DMS114 treated with DMSO at 0.1 percent for 48 hours (cell line): ENCODE measurements at regions not wholly inside any gene's neighbourhood (a gene's known extent, or its start where the extent isn't known, plus 50 kb on each side); places are given as distances from the start of the nearest gene placed in this dataset.
"Not testable (repeated sequence)": the region's sequence is repeated elsewhere in the genome, so short reads cannot be mapped to it uniquely, and the experiment has no call there.

Experiments used
- DNase-seq: peaks from one replicate; lab custom pipeline; 2025; ENCODE audit not compliant: unreplicated experiment; lab: John Stamatoyannopoulos, UW

DNA sequence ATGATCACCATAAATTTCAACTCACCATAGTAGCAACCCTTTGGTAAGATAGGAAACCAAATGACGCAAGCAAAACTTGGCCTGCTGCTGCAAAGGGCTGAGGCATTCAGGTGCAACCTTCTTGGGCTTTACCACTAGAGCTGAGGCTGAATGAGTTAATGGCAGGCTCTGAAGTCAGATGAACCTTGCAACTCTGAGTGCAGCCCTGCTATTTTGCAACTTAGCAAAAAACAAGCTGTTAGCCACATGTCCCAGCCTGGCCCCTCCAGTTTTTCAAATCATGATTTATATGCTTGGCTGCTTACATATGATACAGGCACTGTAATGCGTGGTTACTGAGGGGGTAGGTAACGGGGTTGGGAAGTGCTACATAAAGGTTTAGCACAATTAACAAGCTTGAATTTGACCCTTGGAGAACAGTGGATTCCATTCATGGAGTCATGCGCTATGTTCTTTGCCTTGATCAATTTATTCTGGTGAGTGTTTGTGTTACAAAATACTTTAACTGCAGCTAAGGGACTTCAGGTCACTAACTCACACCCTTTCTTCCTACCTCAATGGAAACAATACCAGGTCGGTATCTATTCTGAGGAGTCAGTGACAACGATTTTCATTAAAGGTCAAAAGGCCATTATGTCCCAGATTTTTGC is 80.5 kb upstream of the PPARGC1A start:
- DNase-seq: no peak

GRCh38 chr4:23969635-23970145 is 79.8 kb upstream of the PPARGC1A start:
- no peak for DNase-seq

GRCh38 chr4:23967281-23967680 is 77.4 kb upstream of the PPARGC1A start:
- no peak for DNase-seq

- no peak for DNase-seq
Measured at GRCh38 chr4:23966725-23967124, 76.9 kb upstream of the PPARGC1A start.

- DNase-seq: no peak
Measured at GRCh38 chr4:23962462-23962861, 72.6 kb upstream of the PPARGC1A start.

DNA sequence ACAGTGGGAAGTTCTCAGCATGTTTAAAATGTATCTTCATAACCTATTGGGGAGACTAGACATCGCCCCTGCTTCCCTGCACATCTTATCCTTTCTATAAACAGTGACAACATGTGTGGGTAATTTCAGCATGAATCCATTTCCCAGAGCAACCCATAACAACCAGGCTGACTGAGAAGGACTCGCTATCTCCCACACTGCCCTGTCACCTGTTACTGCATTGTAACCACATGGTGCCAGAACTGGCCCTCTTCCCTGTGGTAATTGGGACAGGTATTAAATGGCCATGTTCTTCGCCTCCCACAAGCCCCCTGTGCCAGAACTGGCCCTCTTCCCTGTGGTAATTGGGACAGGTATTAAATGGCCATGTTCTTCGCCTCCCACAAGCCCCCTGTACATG is 71.5 kb upstream of the PPARGC1A start:
- not testable (repeated sequence) for DNase-seq

GRCh38 chr4:23959396-23960148 is 69.7 kb upstream of the PPARGC1A start:
- DNase-seq: no peak

DNA sequence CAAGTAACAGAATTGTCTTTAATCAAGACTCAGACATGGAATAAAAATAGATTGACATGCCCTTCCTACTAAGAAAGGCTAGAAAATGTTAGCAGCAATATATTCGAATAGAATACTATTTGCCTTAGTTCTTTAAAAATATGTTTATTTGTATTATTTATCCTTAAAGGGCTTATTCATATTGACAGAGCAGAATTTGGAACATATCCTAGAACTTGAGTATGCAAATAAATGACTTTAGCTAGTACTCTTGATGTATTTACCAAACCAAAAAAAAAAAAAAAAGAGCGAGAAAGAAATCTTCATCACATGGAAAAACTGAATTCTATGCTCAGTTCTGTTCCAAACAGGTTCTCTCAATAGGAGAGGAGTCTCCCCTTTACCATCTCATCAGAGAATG is 68.9 kb upstream of the PPARGC1A start:
- DNase-seq: no peak

GRCh38 chr4:23957465-23957864 is 67.6 kb upstream of the PPARGC1A start:
- no peak for DNase-seq

DNA sequence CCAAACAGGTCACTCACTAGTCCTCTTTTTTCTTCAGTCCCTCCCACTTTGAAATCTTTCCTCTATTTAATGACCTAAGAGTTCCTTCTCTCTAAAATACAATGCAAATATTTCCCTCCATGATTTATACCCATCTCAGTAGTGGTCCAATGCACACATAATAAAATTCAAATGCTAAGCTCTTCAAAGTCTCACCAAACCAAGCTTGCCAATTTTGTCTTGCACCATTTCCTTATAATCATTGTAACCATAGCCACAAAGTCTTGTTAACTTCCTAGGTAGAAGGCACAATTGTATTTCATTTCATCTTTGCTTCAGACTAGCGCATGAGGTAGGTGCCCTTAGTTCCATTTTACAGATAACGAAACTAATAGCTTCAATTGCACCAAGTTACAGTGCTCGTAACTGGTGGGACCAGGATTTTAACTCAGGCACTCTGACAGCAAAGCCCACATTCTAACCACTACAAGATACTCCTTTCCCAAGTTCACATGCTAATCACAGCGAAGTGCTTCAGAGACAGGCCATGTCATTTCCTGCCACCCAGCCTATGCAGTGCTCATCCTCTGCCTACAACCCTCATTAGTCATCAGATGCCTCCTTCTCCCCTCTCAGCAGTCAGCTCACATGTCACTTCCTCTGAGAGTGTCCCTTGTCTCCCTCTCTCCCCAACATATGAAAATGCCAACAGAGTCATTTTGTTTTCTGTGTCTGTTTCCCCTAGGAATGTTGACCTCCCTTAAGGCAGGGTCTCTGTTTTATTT is 66.9 kb upstream of the PPARGC1A start:
- no peak for DNase-seq

GRCh38 chr4:23952258-23952657 is 62.4 kb upstream of the PPARGC1A start:
- no peak for DNase-seq

GRCh38 chr4:23947826-23948225 is 58.0 kb upstream of the PPARGC1A start:
- no peak for DNase-seq

DNA sequence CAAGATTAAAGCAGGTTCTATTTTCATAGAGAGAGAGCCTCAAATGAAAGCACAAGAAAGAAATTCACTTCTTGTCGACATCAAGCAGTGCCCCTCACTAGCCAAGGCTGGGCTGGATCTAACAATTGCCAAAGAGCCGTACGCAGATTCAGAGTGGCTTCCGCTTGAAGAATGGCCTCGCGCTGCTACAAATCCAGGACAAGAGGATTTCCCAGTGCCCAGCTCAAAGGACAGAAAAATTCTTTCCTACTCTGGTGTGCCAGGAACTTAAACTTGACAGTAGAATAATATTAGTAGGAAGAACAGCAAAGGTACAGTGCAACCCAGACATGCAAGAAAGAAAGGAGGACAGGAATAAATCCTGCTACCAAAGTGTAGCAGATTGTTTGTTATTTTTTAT is 56.5 kb upstream of the PPARGC1A start:
- no peak for DNase-seq

GRCh38 chr4:23945451-23946017 is 55.7 kb upstream of the PPARGC1A start:
- no peak for DNase-seq

- DNase-seq: not testable (repeated sequence)
Measured at GRCh38 chr4:23944556-23944955, 54.7 kb upstream of the PPARGC1A start.

- no peak for DNase-seq
Measured at GRCh38 chr4:23943478-23943877, 53.6 kb upstream of the PPARGC1A start.

DNA sequence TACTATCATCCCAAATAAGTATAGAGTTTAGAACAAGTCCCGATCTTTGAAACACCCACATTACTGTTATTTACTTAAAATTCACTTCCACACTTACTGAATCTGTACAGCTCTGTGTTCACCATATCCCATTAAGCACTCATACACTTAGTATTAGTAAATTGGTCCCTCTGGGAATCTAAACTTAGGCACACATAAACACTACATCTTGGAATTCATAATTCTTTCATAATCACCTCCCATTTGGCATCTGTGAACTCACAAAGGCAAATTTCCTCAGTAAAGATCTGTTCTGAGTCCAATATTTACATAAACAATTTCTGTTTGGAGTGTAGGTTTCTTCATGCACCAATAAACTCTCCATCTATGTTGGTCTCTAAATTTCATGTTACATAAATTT is 52.6 kb upstream of the PPARGC1A start:
- no peak for DNase-seq
